Body of pancreas (tissue), 4 donors: ENCODE measurements at regions not wholly inside any gene's neighbourhood (a gene's known extent, or its start where the extent isn't known, plus 50 kb on each side); places are given as distances from the start of the nearest gene placed in this dataset.

Experiments
- CTCF ChIP-seq, 7 experiments: fragments of 450-650 bp in 4 of 7; fragments of 200-600 bp in 3 of 7; sonication (generic) in 3 of 7; IDR thresholded peaks; one replicate each; pipeline ENCODE4 v1.5.1; 2016 to 2019; ENCODE audit warnings: antibody characterized with exemption in 7 of 7
- POLR2A ChIP-seq, 3 donors: fragments of 450-650 bp; IDR thresholded peaks; one replicate each; pipeline ENCODE4 v1.6.1; 2016; ENCODE audit warnings: antibody characterized with exemption in 3 of 3, mild to moderate bottlenecking in 2 of 3

DNA sequence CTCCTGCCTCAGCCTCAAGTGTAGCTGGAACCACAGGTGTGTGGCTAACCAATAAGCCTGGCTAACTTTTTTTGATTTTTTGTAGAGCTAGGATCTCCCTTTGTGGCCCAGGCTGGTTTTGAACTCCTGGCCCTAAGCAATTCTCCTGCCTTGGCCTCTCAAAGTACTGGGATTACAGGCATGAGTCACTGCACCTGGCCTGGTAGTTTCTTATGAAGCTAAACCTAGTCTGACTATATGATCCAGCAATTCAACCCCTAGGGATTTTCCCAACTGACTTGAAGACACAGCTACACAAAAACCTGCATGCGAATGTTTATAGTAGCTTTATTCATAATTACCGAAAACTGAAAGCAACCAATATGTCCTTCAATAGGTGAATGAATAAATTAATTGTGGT lies 176.2 kb upstream of the IRX3 start:
- TF ChIP-seq CTCF (IDR thresholded peaks at IDR 0.05): no peak
- no peak for TF ChIP-seq POLR2A (IDR thresholded peaks at IDR 0.05)
